Body of pancreas (tissue), 4 donors: ENCODE measurements at regions not wholly inside any gene's neighbourhood (a gene's known extent, or its start where the extent isn't known, plus 50 kb on each side); places are given as distances from the start of the nearest gene placed in this dataset.

Experiments used
- POLR2A ChIP-seq, 3 donors: fragments of 450-650 bp; IDR thresholded peaks; one replicate each; pipeline ENCODE4 v1.6.1; 2016; ENCODE audit warnings: antibody characterized with exemption in 3 of 3, mild to moderate bottlenecking in 2 of 3
- TF ChIP-seq, protein P1 (sequence below), 7 experiments: fragments of 450-650 bp in 4 of 7; fragments of 200-600 bp in 3 of 7; sonication (generic) in 3 of 7; IDR thresholded peaks; one replicate each; pipeline ENCODE4 v1.5.1; 2016 to 2019; ENCODE audit warnings: antibody characterized with exemption in 7 of 7

DNA sequence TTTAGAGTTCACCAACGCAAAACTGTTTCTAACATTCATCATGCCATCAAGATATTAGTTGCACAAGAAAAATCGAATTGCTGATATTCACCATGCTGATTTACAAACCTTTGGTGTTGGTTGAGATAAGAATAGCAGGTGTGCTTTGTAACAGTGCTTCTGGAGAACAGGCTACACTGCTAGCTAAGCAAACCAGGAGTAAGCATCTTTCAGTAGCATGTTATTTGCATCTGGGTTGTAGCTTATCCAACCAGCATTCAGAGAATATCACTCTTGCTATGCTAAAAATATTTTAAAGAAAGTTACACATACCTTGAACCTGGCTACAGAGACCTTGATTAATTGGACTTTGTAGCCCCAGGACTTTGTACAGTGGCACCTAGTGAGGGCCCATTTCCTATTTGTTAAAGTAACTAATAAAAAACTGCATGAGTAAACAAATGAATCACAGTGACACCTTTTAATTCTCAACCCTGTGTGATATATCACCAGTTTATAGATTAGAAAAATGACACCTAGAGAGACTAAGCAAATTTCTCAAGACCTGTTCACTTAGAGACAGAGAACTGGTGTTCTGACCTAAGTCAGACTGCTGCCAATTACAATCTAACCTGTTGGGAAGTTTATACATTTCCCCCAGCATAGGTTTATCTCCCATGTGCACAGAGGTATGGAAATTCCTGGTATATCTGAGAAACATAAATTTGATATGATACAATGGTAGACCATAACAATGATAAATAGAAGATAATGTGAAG, 435.5 kb upstream of the TGFBR2 start:
- no peak for TF ChIP-seq POLR2A (IDR thresholded peaks at IDR 0.05)
- TF ChIP-seq, protein P1, sequence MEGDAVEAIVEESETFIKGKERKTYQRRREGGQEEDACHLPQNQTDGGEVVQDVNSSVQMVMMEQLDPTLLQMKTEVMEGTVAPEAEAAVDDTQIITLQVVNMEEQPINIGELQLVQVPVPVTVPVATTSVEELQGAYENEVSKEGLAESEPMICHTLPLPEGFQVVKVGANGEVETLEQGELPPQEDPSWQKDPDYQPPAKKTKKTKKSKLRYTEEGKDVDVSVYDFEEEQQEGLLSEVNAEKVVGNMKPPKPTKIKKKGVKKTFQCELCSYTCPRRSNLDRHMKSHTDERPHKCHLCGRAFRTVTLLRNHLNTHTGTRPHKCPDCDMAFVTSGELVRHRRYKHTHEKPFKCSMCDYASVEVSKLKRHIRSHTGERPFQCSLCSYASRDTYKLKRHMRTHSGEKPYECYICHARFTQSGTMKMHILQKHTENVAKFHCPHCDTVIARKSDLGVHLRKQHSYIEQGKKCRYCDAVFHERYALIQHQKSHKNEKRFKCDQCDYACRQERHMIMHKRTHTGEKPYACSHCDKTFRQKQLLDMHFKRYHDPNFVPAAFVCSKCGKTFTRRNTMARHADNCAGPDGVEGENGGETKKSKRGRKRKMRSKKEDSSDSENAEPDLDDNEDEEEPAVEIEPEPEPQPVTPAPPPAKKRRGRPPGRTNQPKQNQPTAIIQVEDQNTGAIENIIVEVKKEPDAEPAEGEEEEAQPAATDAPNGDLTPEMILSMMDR (IDR thresholded peaks at IDR 0.05): no peak
